Sigmoid colon (tissue), 4 donors: ENCODE measurements at regions not wholly inside any gene's neighbourhood (a gene's known extent, or its start where the extent isn't known, plus 50 kb on each side); places are given as distances from the start of the nearest gene placed in this dataset.

Experiments used
- EP300 ChIP-seq, 4 donors: sonication (generic); formaldehyde crosslinking; IDR thresholded peaks; one replicate each; pipeline ENCODE4 v1.6.1; 2017; ENCODE audit warnings: antibody characterized with exemption in 4 of 4
- POLR2A ChIP-seq, 2 donors: fragments of 450-650 bp; IDR thresholded peaks; one replicate each; pipeline ENCODE4 v1.6.1; 2016; ENCODE audit warnings: antibody characterized with exemption in 2 of 2, mild to moderate bottlenecking in 2 of 2, moderate library complexity in 2 of 2
- POLR2AphosphoS5 ChIP-seq, 4 donors: sonication (generic); formaldehyde crosslinking; IDR thresholded peaks; one replicate each; pipeline ENCODE4 v1.6.1; 2017; ENCODE audit warnings: antibody characterized with exemption in 4 of 4
- TF ChIP-seq, protein P1 (sequence below), 4 experiments: fragments of 450-650 bp in 3 of 4; fragments of 200-600 bp in 1 of 4; IDR thresholded peaks; one replicate each; pipeline ENCODE4 v1.5.1; 2016 to 2019; ENCODE audit warnings: antibody characterized with exemption in 4 of 4, mild to moderate bottlenecking in 3 of 4, moderate library complexity in 2 of 4

GRCh38 chr2:154532004-154532403, 166.5 kb upstream of the KCNJ3 start:
- TF ChIP-seq, protein P1, sequence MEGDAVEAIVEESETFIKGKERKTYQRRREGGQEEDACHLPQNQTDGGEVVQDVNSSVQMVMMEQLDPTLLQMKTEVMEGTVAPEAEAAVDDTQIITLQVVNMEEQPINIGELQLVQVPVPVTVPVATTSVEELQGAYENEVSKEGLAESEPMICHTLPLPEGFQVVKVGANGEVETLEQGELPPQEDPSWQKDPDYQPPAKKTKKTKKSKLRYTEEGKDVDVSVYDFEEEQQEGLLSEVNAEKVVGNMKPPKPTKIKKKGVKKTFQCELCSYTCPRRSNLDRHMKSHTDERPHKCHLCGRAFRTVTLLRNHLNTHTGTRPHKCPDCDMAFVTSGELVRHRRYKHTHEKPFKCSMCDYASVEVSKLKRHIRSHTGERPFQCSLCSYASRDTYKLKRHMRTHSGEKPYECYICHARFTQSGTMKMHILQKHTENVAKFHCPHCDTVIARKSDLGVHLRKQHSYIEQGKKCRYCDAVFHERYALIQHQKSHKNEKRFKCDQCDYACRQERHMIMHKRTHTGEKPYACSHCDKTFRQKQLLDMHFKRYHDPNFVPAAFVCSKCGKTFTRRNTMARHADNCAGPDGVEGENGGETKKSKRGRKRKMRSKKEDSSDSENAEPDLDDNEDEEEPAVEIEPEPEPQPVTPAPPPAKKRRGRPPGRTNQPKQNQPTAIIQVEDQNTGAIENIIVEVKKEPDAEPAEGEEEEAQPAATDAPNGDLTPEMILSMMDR (IDR thresholded peaks at IDR 0.05) = no peak
- TF ChIP-seq POLR2AphosphoS5 (IDR thresholded peaks at IDR 0.05) = no peak
- TF ChIP-seq POLR2A (IDR thresholded peaks at IDR 0.05) = no peak
- no peak for TF ChIP-seq EP300 (IDR thresholded peaks at IDR 0.05)
